Middle frontal gyrus (tissue), 1 donor: ENCODE measurements at regions not wholly inside any gene's neighbourhood (a gene's known extent, or its start where the extent isn't known, plus 50 kb on each side); places are given as distances from the start of the nearest gene placed in this dataset.

Source experiments
- DNase-seq: peaks from one replicate; pipeline ENCODE4 v3.0.0-alpha.2; 2015; ENCODE audit warnings: low spot score; ENCODE audit errors: extremely low spot score

DNA sequence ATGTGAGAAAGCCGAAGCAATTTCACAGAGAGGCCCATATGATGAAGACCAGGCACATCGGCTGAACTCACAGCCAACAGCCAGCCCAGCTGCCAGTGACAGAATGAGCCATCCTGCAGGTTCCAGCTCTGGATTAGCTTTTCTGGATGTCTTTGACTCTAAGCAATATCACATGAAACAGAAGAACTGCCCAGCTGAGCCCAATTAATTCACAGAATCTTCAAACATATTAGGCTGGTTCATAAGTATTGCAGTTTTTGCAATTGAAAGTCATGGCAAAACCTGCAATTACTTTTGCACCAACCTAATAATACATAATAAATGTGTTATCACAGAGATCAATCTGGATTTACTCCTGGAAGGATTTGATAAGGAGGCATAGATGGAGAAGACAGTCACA lies 299.9 kb downstream of the RAB28 start:
- DNase-seq, result no peak

GRCh38 chr4:13182133-13182532 lies 302.0 kb downstream of the RAB28 start:
- no peak for DNase-seq

- DNase-seq, result no peak
These were observed 302.5 kb downstream of the RAB28 start for GRCh38 chr4:13181681-13182080.

- no peak for DNase-seq
These were observed 303.4 kb downstream of the RAB28 start for GRCh38 chr4:13180701-13181100.

DNA sequence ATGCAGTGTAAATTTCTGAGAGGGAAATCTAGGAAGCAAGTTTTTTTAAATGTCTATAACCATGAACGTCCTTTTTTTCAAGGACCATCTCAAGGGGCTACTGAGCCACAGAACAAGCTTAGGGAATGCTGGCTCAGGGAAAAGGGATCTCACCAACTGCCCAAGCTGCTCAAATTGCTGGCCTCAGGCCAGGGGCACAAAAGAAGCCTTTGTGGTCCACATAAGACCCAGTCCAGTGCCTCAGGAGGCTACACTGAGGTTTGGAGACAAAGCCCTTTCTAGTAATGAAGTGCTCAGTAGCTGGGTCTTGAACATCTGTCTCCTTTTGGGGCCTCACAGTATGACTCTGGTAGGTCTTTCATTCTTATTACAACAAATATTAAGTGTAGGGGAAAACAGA lies 305.5 kb downstream of the RAB28 start:
- DNase-seq, result no peak

GRCh38 chr4:13176741-13177142 lies 307.4 kb downstream of the RAB28 start:
- DNase-seq, result no peak

- DNase-seq, result no peak
These were observed 309.2 kb downstream of the RAB28 start for GRCh38 chr4:13174926-13175325.

GRCh38 chr4:13174001-13174400 lies 310.1 kb downstream of the RAB28 start:
- DNase-seq, result no peak

DNA sequence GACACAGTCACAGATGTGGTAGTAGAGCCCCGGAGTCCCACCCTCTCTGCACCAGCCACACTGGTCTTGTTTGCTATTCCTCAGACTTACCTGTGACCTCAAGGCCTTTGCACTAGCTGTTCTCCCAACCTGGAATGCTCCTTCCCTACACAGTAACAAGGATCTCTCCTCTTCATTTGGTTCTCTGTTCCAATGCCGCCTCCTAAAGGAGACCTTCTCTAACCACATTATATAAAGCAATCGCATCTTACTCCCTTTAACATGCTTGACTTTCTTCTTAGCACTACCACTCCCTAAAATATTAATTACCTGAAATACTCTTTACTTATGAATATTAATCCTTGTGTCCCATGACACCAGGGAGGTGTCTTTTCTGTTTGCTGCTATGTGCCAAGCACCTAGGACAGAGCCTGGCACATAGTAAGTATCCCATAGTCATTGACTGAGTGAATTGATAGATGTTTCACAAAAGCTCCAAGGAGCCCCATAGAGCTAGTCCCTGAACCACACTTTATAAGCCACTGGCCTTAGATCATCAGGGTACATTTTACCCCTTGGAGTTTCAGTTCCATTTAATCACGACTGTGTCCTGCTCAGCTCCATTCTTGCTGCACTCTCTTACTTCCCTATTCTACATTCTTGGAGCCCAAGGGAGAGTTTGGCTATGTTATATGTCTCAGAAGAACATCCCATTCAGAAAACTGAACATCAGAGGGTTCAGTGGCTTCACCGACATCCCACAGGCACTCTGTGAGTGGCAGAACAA lies 312.7 kb downstream of the RAB28 start:
- no peak for DNase-seq

DNA sequence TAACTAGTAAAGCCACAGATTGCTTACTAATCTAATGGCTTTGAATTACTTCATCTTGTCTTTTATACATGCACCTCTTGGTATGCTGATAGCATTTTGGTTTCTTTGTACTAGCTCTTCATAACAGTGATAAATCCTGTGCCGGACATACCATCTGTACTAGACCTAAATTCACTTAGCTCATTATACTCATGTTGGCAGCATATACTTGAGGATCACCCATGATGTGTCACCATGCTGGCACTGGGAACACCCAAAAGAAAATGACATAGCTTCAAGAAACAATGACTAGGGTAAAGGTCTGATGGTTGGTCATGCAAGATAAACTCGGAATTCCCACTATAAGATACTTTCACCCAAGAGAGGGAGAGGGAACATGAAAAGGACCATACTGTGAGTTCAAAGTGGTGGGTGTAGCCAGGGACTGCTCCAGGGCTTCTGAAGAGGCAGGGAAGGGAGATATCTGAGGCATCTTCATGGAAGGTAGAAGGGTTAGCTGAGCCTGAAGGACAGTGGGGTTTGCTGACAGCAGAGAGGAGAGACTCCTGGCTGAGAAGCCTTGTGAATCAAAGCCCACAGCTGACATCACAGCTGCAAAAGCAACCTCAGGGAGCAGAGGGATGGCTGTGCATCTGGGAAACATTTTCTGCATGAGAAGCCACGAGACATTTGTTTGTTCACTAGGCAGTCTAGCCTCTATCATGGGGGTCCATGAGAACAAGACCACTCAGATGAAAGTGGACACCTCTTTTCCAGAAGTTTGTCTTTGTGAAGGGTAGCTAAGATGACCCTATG lies 314.2 kb downstream of the RAB28 start:
- DNase-seq, result no peak

GRCh38 chr4:13168326-13168725 lies 315.8 kb downstream of the RAB28 start:
- DNase-seq, result no peak

GRCh38 chr4:13166214-13166613 lies 317.9 kb downstream of the RAB28 start:
- DNase-seq, result no peak

DNA sequence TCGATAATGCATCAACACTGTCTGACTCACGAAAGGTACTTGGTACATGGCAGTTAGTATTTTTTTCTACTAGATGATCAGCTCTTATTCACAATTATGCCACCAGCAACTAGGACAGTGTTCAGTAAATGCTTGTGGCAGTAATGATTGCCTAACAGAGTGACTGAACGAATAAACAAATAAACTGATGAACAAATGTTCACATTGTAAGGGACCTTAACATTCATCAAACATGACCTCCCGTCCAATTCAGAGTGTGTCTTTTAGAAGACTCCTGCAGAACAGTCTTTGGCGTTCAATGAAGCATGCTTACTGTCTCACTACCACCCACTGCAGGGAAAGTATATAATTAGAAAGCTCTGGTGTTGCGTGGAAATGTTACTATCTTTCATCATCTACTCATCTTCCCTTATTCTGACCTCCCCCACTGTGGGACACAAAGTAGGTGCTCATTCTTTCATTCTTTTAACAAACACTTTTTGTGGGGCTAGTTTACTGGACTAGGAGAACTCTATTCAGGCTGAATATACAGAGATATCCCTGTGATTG lies 319.3 kb downstream of the RAB28 start:
- no peak for DNase-seq

- no peak for DNase-seq
These were observed 321.3 kb downstream of the RAB28 start for GRCh38 chr4:13162886-13163285.

GRCh38 chr4:13160920-13161319 lies 323.2 kb downstream of the RAB28 start:
- DNase-seq, result no peak

GRCh38 chr4:13159041-13159620 lies 325.0 kb downstream of the RAB28 start:
- DNase-seq, result no peak

- DNase-seq, result no peak
These were observed 332.9 kb downstream of the RAB28 start for GRCh38 chr4:13151194-13151593.

- DNase-seq, result no peak
These were observed 340.7 kb downstream of the RAB28 start for GRCh38 chr4:13143222-13144070.

- DNase-seq, result no peak
These were observed 341.4 kb downstream of the RAB28 start for GRCh38 chr4:13142726-13143125.

DNA sequence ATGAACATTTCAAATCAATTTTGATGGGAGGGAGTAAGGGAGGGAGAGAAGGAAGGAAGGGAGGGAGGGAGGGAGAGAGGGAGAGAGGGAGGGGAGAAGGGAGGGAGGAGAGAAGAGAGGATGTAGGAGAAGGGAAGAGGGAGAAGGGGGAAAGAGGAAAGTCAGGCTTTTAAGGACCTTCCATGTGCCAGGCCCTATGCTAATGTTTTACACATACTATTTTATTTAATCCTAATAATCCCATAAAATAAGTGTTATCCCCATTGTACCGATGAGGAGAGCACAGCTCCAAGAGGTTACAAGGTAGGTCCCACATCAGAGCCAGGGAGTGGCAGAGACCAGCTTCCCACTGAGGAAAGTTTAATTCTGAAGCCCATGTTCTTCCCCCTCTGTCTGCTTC lies 341.9 kb downstream of the RAB28 start:
- DNase-seq, result no peak

GRCh38 chr4:13137390-13137789 lies 346.8 kb downstream of the RAB28 start:
- DNase-seq, result no peak
